ENCODE measurements at regions not wholly inside any gene's neighbourhood (a gene's known extent, or its start where the extent isn't known, plus 50 kb on each side); places are given as distances from the start of the nearest gene placed in this dataset.
"Not testable (repeated sequence)": the region's sequence is repeated elsewhere in the genome, so short reads cannot be mapped to it uniquely, and the experiment has no call there.

GRCh38 chr12:111155521-111155920 lies 213.4 kb downstream of the PHETA1 start:
- no peak for DNase-seq (ENCODE audit: low read depth, low spot score)

GRCh38 chr12:111155020-111155419 lies 213.9 kb downstream of the PHETA1 start:
- no peak for DNase-seq (ENCODE audit: low read depth, low spot score)

- no peak for DNase-seq (ENCODE audit: low read depth, low spot score)
These were observed 214.6 kb downstream of the PHETA1 start for GRCh38 chr12:111154147-111154834.

- no peak for DNase-seq (ENCODE audit: low read depth, low spot score)
These were observed 216.3 kb downstream of the PHETA1 start for GRCh38 chr12:111152561-111152960.

- DNase-seq (ENCODE audit: low read depth, low spot score): no peak
These were observed 217.7 kb downstream of the PHETA1 start for GRCh38 chr12:111150921-111151840.

GRCh38 chr12:111150360-111150759 lies 218.5 kb downstream of the PHETA1 start:
- DNase-seq (ENCODE audit: low read depth, low spot score): no peak

GRCh38 chr12:111149299-111149698 lies 219.6 kb downstream of the PHETA1 start:
- DNase-seq (ENCODE audit: low read depth, low spot score): no peak

GRCh38 chr12:111148005-111148404 lies 220.9 kb downstream of the PHETA1 start:
- no peak for DNase-seq (ENCODE audit: low read depth, low spot score)

GRCh38 chr12:111143271-111143670 lies 222.9 kb upstream of the MYL2 start:
- no peak for DNase-seq (ENCODE audit: low read depth, low spot score)

GRCh38 chr12:111141205-111141604 lies 220.8 kb upstream of the MYL2 start:
- DNase-seq (ENCODE audit: low read depth, low spot score): no peak

GRCh38 chr12:111138016-111138415 lies 217.6 kb upstream of the MYL2 start:
- no peak for DNase-seq (ENCODE audit: low read depth, low spot score)

- DNase-seq (ENCODE audit: low read depth, low spot score): no peak
These were observed 215.0 kb upstream of the MYL2 start for GRCh38 chr12:111135293-111135832.

- no peak for DNase-seq (ENCODE audit: low read depth, low spot score)
These were observed 210.0 kb upstream of the MYL2 start for GRCh38 chr12:111130336-111130735.

GRCh38 chr12:111129149-111129767 lies 208.9 kb upstream of the MYL2 start:
- DNase-seq (ENCODE audit: low read depth, low spot score): no peak

- DNase-seq (ENCODE audit: low read depth, low spot score): no peak
These were observed 206.0 kb upstream of the MYL2 start for GRCh38 chr12:111126331-111126730.

GRCh38 chr12:111124183-111124582 lies 203.8 kb upstream of the MYL2 start:
- no peak for DNase-seq (ENCODE audit: low read depth, low spot score)

GRCh38 chr12:111123390-111123789 lies 203.0 kb upstream of the MYL2 start:
- no peak for DNase-seq (ENCODE audit: low read depth, low spot score)

GRCh38 chr12:111122458-111122878 lies 202.1 kb upstream of the MYL2 start:
- DNase-seq (ENCODE audit: low read depth, low spot score): no peak

- no peak for DNase-seq (ENCODE audit: low read depth, low spot score)
These were observed 201.5 kb upstream of the MYL2 start for GRCh38 chr12:111121840-111122239.

GRCh38 chr12:111120578-111120977 lies 200.2 kb upstream of the MYL2 start:
- no peak for DNase-seq (ENCODE audit: low read depth, low spot score)

- DNase-seq (ENCODE audit: low read depth, low spot score): no peak
These were observed 196.6 kb upstream of the MYL2 start for GRCh38 chr12:111117017-111117416.

GRCh38 chr12:111113313-111113712 lies 192.9 kb upstream of the MYL2 start:
- DNase-seq (ENCODE audit: low read depth, low spot score): not testable (repeated sequence)
